Transverse colon (tissue), 4 donors: ENCODE measurements at regions not wholly inside any gene's neighbourhood (a gene's known extent, or its start where the extent isn't known, plus 50 kb on each side); places are given as distances from the start of the nearest gene placed in this dataset.

ENCODE experiments used
- DNase-seq: peaks from one replicate; pipeline ENCODE4 v3.0.0-alpha.2; 2019
- H3K27ac ChIP-seq, 4 donors: fragments of 200-600 bp; sonication (generic); 2 replicates each; pipeline ENCODE4 v1.5.1; 2016 to 2018; ENCODE audit warnings: inconsistent platforms in 4 of 4
- H3K27me3 ChIP-seq: fragments of 200-600 bp; sonication (generic); 2 replicates; pipeline ENCODE4 v1.5.1; 2017; ENCODE audit warnings: inconsistent platforms
- H3K36me3 ChIP-seq, 4 donors: fragments of 200-600 bp; sonication (generic); 2 replicates each; pipeline ENCODE4 v1.5.1; 2017 to 2019; ENCODE audit warnings: inconsistent platforms in 4 of 4
- H3K4me1 ChIP-seq, 4 donors: fragments of 200-600 bp; sonication (generic); 2 replicates each; pipeline ENCODE4 v1.5.1; 2017 to 2020; ENCODE audit warnings: inconsistent platforms in 4 of 4
- H3K4me3 ChIP-seq, 4 donors: fragments of 200-600 bp; sonication (generic); 1 replicate in 1 of 4; 2 replicates in 3 of 4; pipeline versions ENCODE4 v1.5.1 to v1.6.1; 2017 to 2019; ENCODE audit warnings: inconsistent platforms in 4 of 4
- H3K9me3 ChIP-seq, 2 donors: fragments of 200-600 bp; sonication (generic); 2 replicates each; pipeline ENCODE4 v1.5.1; 2017 to 2019; ENCODE audit warnings: inconsistent platforms in 2 of 2
- CTCF ChIP-seq, 5 experiments: fragments of 200-600 bp in 3 of 5; fragments of 450-650 bp in 2 of 5; sonication (generic) in 3 of 5; IDR thresholded peaks; 1 replicate in 2 of 5; 2 replicates in 3 of 5; pipeline ENCODE4 v1.5.1; 2016 to 2017; ENCODE audit warnings: antibody characterized with exemption in 5 of 5, inconsistent platforms in 3 of 5, mild to moderate bottlenecking in 2 of 5, moderate library complexity in 1 of 5
- EP300 ChIP-seq: sonication (generic); formaldehyde crosslinking; IDR thresholded peaks from one replicate; pipeline ENCODE4 v1.6.1; 2017; ENCODE audit warnings: antibody characterized with exemption, low read depth
- POLR2A ChIP-seq: fragments of 450-650 bp; IDR thresholded peaks from one replicate; pipeline ENCODE4 v1.6.1; 2016; ENCODE audit warnings: antibody characterized with exemption, mild to moderate bottlenecking, moderate library complexity
- POLR2AphosphoS5 ChIP-seq, 3 donors: sonication (generic); formaldehyde crosslinking; IDR thresholded peaks; one replicate each; pipeline ENCODE4 v1.6.1; 2016; ENCODE audit warnings: antibody characterized with exemption in 3 of 3
- WGBS, 2 donors: methylation state at CpG; one replicate each; pipeline ENCODE4 v1.1.5; 2018; ENCODE audit warnings: low coverage in 1 of 2; 5-methylcytosine and 5-hydroxymethylcytosine counted together
- in situ Hi-C, 4 donors: fragments of 200-750 bp; cut with MboI; loops; one replicate each; pipeline versions ENCODE4 v1.15.0 to v1.15.1; 2017; ENCODE audit warnings: low sequenced_read_pairs in 3 of 4, low pct_ligation_motif_present in 1 of 4, low pct_unique_long_range_greater_than_20kb in 1 of 4
- intact Hi-C: fragments of 100-400 bp; cut with DNase I; formaldehyde crosslinking; loops from one replicate; pipeline ENCODE4 v1.15.1; 2023; ENCODE audit warnings: low total_unique reads

- no peak overlapping the region for H3K27ac ChIP-seq
- no peaks in the 10 kb centered on the region for H3K4me1 ChIP-seq
- in situ Hi-C loops (no loop called here), intact Hi-C loops (no loop called here)
- no peaks in the 10 kb centered on the region for H3K36me3 ChIP-seq
- H3K27me3 ChIP-seq = no peaks in the 10 kb centered on the region
- H3K4me3 ChIP-seq = no peak overlapping the region
- WGBS, 2 donors = 62 to 70% methylated on average over 4 of the region's 4 CpGs
- H3K9me3 ChIP-seq = no peaks in the 10 kb centered on the region
- TF ChIP-seq CTCF (IDR thresholded peaks at IDR 0.05) (no peak), EP300 (no peak), POLR2AphosphoS5 (IDR thresholded peaks at IDR 0.05) (no peak), POLR2A (no peak)
- DNase-seq = no peak
Measured at GRCh38 chr10:8912108-8912507, 857.6 kb downstream of the GATA3 start.

- TF ChIP-seq POLR2A = no peak
- no peak for TF ChIP-seq CTCF (IDR thresholded peaks at IDR 0.05)
- TF ChIP-seq POLR2AphosphoS5 (IDR thresholded peaks at IDR 0.05) = no peak
- no peak for TF ChIP-seq EP300
- no peaks in the 10 kb centered on the region for H3K9me3 ChIP-seq
- WGBS, 2 donors = 35 to 40% methylated on average over 3 to 4 of the region's 4 CpGs
- no peaks in the 10 kb centered on the region for H3K27me3 ChIP-seq
- no peak for DNase-seq
- in situ Hi-C loops (no loop called here), intact Hi-C loops (no loop called here)
- H3K36me3 ChIP-seq = no peaks in the 10 kb centered on the region
- H3K4me1 ChIP-seq = no peaks in the 10 kb centered on the region
- no peak overlapping the region for H3K4me3 ChIP-seq
- H3K27ac ChIP-seq = no peak overlapping the region
Measured at GRCh38 chr10:8913720-8914119, 859.2 kb downstream of the GATA3 start.

GRCh38 chr10:8919280-8919679, 864.8 kb downstream of the GATA3 start:
- intact Hi-C loops (no loop called here), in situ Hi-C loops (no loop called here)
- TF ChIP-seq POLR2A = no peak
- no peak for TF ChIP-seq CTCF (IDR thresholded peaks at IDR 0.05)
- TF ChIP-seq EP300 = no peak
- TF ChIP-seq POLR2AphosphoS5 (IDR thresholded peaks at IDR 0.05) = no peak
- H3K36me3 ChIP-seq = no peaks in the 10 kb centered on the region
- WGBS, 2 donors = 53 to 73% methylated on average over 4 of the region's 4 CpGs
- no peak for DNase-seq
- no peaks in the 10 kb centered on the region for H3K9me3 ChIP-seq
- H3K4me3 ChIP-seq = no peak overlapping the region
- no peak overlapping the region for H3K27ac ChIP-seq
- no peaks in the 10 kb centered on the region for H3K27me3 ChIP-seq
- H3K4me1 ChIP-seq = no peaks in the 10 kb centered on the region

GRCh38 chr10:8921568-8921967, 867.1 kb downstream of the GATA3 start:
- Histone ChIP-seq H3K4me1 (no peaks in the 10 kb centered on the region), H3K36me3 (no peaks in the 10 kb centered on the region), H3K27me3 (no peaks in the 10 kb centered on the region), H3K4me3 (no peak overlapping the region), H3K9me3 (no peaks in the 10 kb centered on the region), H3K27ac (no peak overlapping the region)
- WGBS, 2 donors = 37 to 83% methylated on average over 2 to 3 of the region's 3 CpGs
- intact Hi-C loops (no loop called here), in situ Hi-C loops (no loop called here)
- TF ChIP-seq EP300 = no peak
- no peak for TF ChIP-seq POLR2AphosphoS5 (IDR thresholded peaks at IDR 0.05)
- TF ChIP-seq CTCF (IDR thresholded peaks at IDR 0.05) = no peak
- no peak for TF ChIP-seq POLR2A
- no peak for DNase-seq
